Sigmoid colon (tissue), 4 donors: ENCODE measurements at regions not wholly inside any gene's neighbourhood (a gene's known extent, or its start where the extent isn't known, plus 50 kb on each side); places are given as distances from the start of the nearest gene placed in this dataset.

Experiments
- CTCF ChIP-seq, 4 experiments: fragments of 450-650 bp in 3 of 4; fragments of 200-600 bp in 1 of 4; IDR thresholded peaks; one replicate each; pipeline ENCODE4 v1.5.1; 2016 to 2019; ENCODE audit warnings: antibody characterized with exemption in 4 of 4, mild to moderate bottlenecking in 3 of 4, moderate library complexity in 2 of 4
- EP300 ChIP-seq, 4 donors: sonication (generic); formaldehyde crosslinking; IDR thresholded peaks; one replicate each; pipeline ENCODE4 v1.6.1; 2017; ENCODE audit warnings: antibody characterized with exemption in 4 of 4
- POLR2AphosphoS5 ChIP-seq, 4 donors: sonication (generic); formaldehyde crosslinking; IDR thresholded peaks; one replicate each; pipeline ENCODE4 v1.6.1; 2017; ENCODE audit warnings: antibody characterized with exemption in 4 of 4

- TF ChIP-seq EP300 (IDR thresholded peaks at IDR 0.05) (no peak), CTCF (IDR thresholded peaks at IDR 0.05) (no peak), POLR2AphosphoS5 (IDR thresholded peaks at IDR 0.05) (no peak)
Observed at GRCh38 chr5:17991775-17992174, 357.5 kb downstream of the TAF11L14 start.
